HG03342 (cell line): ENCODE measurements at regions not wholly inside any gene's neighbourhood (a gene's known extent, or its start where the extent isn't known, plus 50 kb on each side); places are given as distances from the start of the nearest gene placed in this dataset.

Experiments
- ATAC-seq: cut with Tn5 transposase; IDR thresholded peaks from one replicate; pipeline ENCODE4 v1.9.1; 2021; ENCODE audit warnings: mild to moderate bottlenecking, moderate library complexity; ENCODE audit not compliant: unreplicated experiment

DNA sequence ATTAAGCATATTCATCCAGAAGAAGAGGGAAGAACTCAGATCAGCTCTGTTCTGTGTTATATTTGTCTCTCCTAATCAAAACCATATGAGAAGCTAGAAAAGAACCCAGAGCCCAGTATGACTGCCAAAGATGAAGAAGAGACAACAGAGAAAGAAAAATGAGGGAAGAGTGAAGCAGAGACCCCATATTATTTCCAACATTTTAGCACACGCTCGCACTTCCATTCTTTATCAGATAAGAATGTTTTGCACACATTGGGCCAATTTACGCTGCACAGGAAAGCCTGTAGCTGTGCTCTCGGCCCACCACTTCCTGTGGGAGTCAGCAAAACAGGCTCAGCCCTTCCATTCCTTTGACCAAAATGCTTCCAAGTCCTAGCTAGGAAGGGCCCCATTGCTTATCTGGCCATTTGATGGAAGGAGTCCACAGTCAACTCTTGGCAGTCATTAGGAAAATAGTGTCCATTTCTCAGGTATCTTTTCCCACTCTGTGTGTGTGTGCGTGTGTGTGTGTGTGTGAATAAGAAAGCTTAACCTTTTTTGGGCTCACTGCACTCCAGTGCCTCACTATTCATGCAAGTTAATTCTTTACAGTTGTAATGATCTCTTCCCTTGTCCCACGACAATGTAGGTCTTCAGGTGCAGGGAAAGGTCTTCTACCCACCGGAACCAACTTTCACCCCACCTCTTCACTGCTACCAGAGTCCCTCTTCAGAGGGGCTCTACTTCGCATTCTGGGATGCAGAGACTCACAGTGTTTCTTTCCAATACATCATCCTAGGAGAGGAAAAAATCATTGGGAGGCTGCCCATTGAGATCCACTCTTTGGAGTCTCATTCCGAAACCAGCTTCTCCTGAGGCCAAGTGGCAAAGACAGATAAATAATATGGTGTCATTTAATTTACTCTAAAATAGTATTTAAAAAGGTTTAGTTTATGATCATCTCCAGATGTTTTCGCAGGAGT is 237.5 kb downstream of the COG6 start:
- ATAC-seq, result no peak

GRCh38 chr13:39893808-39894207 is 238.3 kb downstream of the COG6 start:
- no peak for ATAC-seq

DNA sequence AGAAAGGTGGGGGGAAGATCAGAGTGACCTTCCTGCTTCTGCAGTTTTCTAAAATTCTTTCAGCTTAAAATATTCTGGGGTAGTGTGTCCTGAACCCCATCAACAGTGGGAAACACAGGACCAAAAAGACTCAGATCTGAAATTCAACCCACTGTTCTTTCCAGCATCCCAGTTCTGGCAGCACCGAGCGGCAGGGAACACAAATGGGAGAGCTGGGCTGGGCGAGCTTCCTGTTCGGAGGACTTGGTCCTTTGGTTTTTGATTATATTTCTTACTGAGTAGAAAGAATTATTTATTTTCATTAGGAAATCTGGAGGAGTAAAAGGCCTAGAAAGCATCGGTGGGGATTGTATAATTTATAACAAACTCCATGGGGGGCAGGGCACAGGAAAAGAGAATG is 239.1 kb downstream of the COG6 start:
- no peak for ATAC-seq

GRCh38 chr13:39895254-39895653 is 239.8 kb downstream of the COG6 start:
- no peak for ATAC-seq

- no peak for ATAC-seq
Observed at GRCh38 chr13:39897636-39898035, 242.2 kb downstream of the COG6 start.

DNA sequence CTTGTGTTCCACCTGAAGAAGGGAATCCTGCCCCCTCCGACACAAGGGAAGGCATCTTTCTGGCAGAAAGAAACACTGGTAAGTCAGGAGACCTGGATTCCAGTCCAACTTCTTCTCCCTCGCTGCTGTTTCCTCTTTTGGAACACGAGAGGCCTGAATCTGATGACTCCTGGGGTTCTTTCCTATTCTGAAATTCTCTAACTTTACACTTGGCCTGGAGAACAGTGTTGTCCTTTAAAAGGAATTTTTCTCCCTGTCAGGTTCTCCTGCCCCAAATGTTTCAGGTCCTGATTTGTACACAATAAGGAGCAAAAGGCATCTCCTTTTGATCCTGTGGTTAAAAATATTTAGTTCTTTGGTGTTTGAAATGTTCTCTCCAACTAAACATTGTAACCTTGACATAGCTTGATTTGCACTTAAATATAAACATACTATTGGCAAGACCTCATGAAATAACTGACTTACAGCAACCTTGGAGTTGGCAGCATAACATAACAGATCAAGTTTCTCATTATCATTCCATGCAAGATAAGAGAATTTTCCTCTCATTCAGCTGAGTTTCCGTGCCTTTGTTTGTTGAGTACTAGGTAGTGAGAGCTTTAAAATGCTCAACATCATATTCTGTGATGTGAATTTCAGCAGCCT is 244.8 kb downstream of the COG6 start:
- no peak for ATAC-seq

DNA sequence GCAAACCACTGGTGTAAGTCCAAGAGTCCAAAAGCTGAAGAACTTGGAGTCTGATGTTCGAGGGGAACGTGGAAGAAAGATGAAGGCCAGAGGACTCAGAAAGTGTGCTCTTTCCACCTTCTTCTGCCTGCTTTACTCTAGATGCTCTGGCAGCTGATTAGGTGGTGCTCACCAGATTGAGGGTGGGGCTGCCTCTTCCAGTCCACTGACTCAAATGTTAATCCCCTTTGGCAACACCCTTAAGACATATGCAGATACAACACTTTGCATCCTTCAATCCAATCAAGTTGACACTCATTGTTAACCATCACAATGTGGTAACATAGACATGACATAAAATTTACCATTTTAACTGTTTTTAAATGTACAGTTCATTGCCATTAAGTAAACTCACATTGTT is 249.5 kb downstream of the COG6 start:
- ATAC-seq, result no peak

GRCh38 chr13:39909634-39910033 is 254.2 kb downstream of the COG6 start:
- ATAC-seq, result no peak

GRCh38 chr13:39910041-39910440 is 254.6 kb downstream of the COG6 start:
- ATAC-seq, result no peak

- no peak for ATAC-seq
Observed at GRCh38 chr13:39910833-39911232, 255.4 kb downstream of the COG6 start.

DNA sequence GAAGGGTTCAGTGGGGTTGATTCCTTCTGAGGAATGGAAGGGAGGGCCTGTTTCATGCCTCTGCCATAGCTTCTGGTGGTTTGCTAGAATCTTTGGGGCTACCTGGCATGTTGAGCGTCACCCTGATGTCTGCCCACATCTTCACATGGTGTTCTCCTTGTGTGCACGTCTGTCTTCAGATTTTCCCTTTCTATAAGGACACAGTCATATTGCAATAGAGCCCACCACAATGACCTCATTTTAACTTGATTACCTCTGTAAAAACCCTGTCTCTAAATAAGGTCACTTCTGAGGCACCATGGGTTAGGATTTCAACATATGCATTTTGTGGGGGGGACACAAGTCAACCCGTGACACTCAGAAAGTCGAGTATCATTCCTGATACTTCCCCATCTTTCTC is 257.9 kb downstream of the COG6 start:
- ATAC-seq, result no peak

- no peak for ATAC-seq
Observed at GRCh38 chr13:39913928-39914327, 258.5 kb downstream of the COG6 start.

DNA sequence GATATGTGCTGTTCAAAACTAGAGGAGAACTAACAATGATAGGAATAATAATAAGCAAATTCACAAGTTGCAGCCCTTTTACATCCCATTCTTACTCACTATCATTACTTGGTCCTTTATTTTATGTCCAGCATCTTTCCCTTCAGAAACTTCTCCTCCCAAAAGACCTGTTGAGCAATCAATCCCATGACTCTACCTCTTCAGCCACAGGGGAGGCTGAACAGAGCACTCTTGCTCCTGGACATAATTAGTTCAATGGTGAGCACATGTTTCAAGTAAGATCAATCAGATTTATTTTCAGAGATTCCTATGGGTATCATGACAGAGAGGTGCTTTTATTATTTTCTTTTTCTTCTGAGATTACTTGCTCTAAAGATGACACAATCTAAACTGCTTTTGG is 260.0 kb downstream of the COG6 start:
- no peak for ATAC-seq

- ATAC-seq, result no peak
Observed at GRCh38 chr13:39916330-39916729, 260.9 kb downstream of the COG6 start.

GRCh38 chr13:39918620-39919236 is 263.3 kb downstream of the COG6 start:
- no peak for ATAC-seq

GRCh38 chr13:39920613-39921012 is 265.2 kb downstream of the COG6 start:
- no peak for ATAC-seq

DNA sequence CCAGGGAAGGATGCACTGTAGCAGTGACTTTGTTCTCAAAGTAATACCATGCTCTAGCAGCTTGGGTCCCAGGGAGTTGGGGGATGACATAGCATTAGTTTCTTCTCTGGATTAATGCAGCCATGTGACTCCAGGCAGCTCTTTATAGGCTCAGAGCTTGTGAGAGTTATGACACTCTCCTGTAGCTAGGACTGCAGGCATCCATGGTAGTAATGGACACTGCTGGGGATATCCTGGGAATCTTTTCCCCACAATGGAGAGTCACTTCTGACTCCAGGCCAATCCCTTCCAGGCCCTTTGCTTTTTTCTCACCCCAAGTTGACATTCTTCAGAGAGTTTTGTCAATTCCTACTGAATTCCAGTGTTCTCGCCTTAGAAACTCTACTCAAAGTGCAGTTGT is 270.9 kb downstream of the COG6 start:
- ATAC-seq, result no peak

DNA sequence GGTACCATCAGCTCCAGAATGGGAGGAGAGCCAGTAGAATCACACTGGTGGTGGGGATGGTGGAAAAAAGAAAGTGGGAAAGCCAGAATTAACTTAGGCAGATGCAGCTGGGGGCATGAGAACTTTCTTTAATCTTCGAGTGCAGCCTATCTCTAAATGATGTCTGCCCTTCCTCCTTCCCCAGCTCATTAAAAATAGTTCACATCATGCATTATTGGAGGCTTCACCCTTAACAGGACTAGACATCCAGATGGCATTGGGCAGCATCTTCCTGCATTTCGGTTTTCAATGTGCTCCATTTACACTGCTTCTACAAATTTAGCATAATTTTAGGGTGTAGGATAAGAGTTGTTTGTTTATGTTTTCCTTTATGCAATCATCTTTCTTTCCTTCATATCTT is 272.8 kb downstream of the COG6 start:
- ATAC-seq, result no peak

DNA sequence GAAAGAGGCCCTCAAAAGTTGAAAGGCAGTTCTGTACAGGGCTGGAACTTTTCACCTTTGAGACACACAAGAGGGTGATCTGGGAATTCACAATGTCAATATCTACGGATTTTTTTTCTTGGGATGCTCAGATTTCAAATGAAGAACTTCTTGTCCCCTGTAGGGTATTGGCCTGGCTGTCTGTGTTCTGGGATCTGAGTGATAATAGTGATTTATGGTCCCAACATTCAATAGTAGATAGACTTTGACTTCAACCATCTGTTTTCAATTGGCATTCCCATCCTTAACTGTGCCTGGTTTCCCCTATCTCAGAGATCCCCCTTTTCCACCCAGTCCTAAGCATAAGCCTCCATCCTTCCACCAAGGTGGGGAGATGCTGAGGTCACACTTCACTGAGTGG is 274.1 kb downstream of the COG6 start:
- no peak for ATAC-seq

GRCh38 chr13:39930060-39930459 is 274.6 kb downstream of the COG6 start:
- ATAC-seq, result no peak

GRCh38 chr13:39930544-39931444 is 275.3 kb downstream of the COG6 start:
- no peak for ATAC-seq
